K562 (cell line): ENCODE measurements at regions not wholly inside any gene's neighbourhood (a gene's known extent, or its start where the extent isn't known, plus 50 kb on each side); places are given as distances from the start of the nearest gene placed in this dataset.

Source experiments
- ATAC-seq: fragments of 200-7000 bp; cut with Tn5 transposase; 3 replicates; pipeline ENCODE4 v1.9.1; 2020; ENCODE audit warnings: moderate library complexity
- BruUV-seq: library from RNA; stranded (reverse); fragments of 400-500 nt; replicated peaks from 2 replicates; lab custom pipeline; 2021; lab: Mats Ljungman, UMichigan
- CTCF ChIA-PET: fragments of 300-600 bp; formaldehyde crosslinking; extraction: SDS; loops from one replicate; lab custom pipeline; 2021; ENCODE audit warnings: low intra/inter-chr PET ratio; lab: Yijun Ruan, JAX
- POLR2A ChIA-PET: fragments of 300-600, 350-650 bp; sonication (Branson Sonifier 250); formaldehyde crosslinking; extraction: SDS; loops from one replicate; lab custom pipeline; 2021; ENCODE audit warnings: antibody characterized with exemption, inconsistent platforms; lab: Yijun Ruan, JAX
- DNase-seq, 4 experiments: peaks; one replicate each; pipeline versions ENCODE4 v3.0.0 to v3.0.0-alpha.2; 2011 to 2018; ENCODE audit warnings: low spot score in 3 of 4, mixed read lengths in 3 of 4; ENCODE audit errors: extremely low read depth in 1 of 4
- FAIRE-seq: peaks from 2 replicates; lab custom pipeline; 2011; peaks lifted over from hg19 to GRCh38; lab: Jason Lieb, UNC
- H2AFZ ChIP-seq: 2 replicates; pipeline ENCODE4 v1.6.0; 2011; ENCODE audit warnings: low read depth, low read length, control low read depth, inconsistent platforms
- H3K27ac ChIP-seq: fragments of 200-600 bp; 3 replicates; pipeline ENCODE4 v1.8.0; 2011; ENCODE audit warnings: low read depth, mild to moderate bottlenecking, control low read depth, inconsistent platforms, low read length, moderate library complexity, mixed read lengths; ENCODE audit errors: extremely low read depth
- H3K27me3 ChIP-seq, 2 experiments: fragments of 300-600 bp in 1 of 2; 2 replicates in 1 of 2; 3 replicates in 1 of 2; pipeline versions ENCODE4 v1.6.0 to v1.8.0; 2011; ENCODE audit warnings: inconsistent platforms in 2 of 2, low read length in 2 of 2, mild to moderate bottlenecking in 1 of 2, mixed read lengths in 1 of 2, moderate library complexity in 1 of 2; ENCODE audit not compliant: control insufficient read depth in 2 of 2, insufficient read depth in 2 of 2
- H3K36me3 ChIP-seq: fragments of 300-600 bp; 3 replicates; pipeline ENCODE4 v1.8.0; 2011; ENCODE audit warnings: mild to moderate bottlenecking, low read length, inconsistent platforms; ENCODE audit not compliant: control insufficient read depth, insufficient read depth
- H3K4me1 ChIP-seq, 2 experiments: fragments of 200-600 bp in 1 of 2; replicated peaks in 1 of 2; 2 replicates in 1 of 2; 3 replicates in 1 of 2; pipeline versions ENCODE4 v1.5.1 to v1.8.0; 2011; ENCODE audit warnings: inconsistent platforms in 2 of 2, low read length in 2 of 2, mild to moderate bottlenecking in 1 of 2, mixed read lengths in 1 of 2, moderate library complexity in 1 of 2; ENCODE audit not compliant: control insufficient read depth in 2 of 2, insufficient read depth in 2 of 2
- H3K4me2 ChIP-seq: 2 replicates; pipeline ENCODE4 v1.6.1; 2011; ENCODE audit warnings: low read length, control low read depth, inconsistent platforms, mixed read lengths; ENCODE audit not compliant: insufficient read depth
- H3K4me3 ChIP-seq: fragments of 200-600 bp; sonication (generic), shearing (Covaris generic); 2 replicates; pipeline ENCODE4 v1.5.1; 2016; ENCODE audit warnings: control low read depth, inconsistent platforms
- H3K79me2 ChIP-seq: fragments of 200-600 bp; 3 replicates; pipeline ENCODE4 v1.8.0; 2011; ENCODE audit warnings: low read length, inconsistent platforms; ENCODE audit not compliant: control insufficient read depth, insufficient read depth
- H3K9ac ChIP-seq, 2 experiments: 2 replicates each; pipeline versions ENCODE4 v1.6.0 to v1.6.1; 2011; ENCODE audit warnings: low read depth in 2 of 2, low read length in 2 of 2, control low read depth in 1 of 2, inconsistent platforms in 1 of 2, mild to moderate bottlenecking in 1 of 2, mixed read lengths in 1 of 2; ENCODE audit not compliant: insufficient read depth in 1 of 2
- H3K9me1 ChIP-seq: one replicate; pipeline ENCODE4 v1.6.0; 2011; ENCODE audit warnings: inconsistent platforms, mild to moderate bottlenecking, low read length, moderate library complexity; ENCODE audit not compliant: control insufficient read depth, insufficient read depth
- H3K9me3 ChIP-seq: replicated peaks from 2 replicates; pipeline ENCODE4 v1.5.1; 2011; ENCODE audit warnings: low read depth, low read length, inconsistent platforms; ENCODE audit not compliant: control insufficient read depth, insufficient read depth
- H4K20me1 ChIP-seq: replicated peaks from 2 replicates; pipeline ENCODE4 v1.6.1; 2011; ENCODE audit warnings: low read length, inconsistent platforms, mixed read lengths; ENCODE audit not compliant: control insufficient read depth, insufficient read depth
- ELF1 ChIP-seq: fragments of 200-800 bp; sonication (Bioruptor generic); IDR thresholded peaks from 2 replicates; pipeline ENCODE4 v1.6.1; 2016; ENCODE audit warnings: missing genetic modification characterization, missing compliant biosample characterization
- ZBTB17 ChIP-seq: fragments of 450-650 bp; formaldehyde crosslinking; IDR thresholded peaks from 2 replicates; pipeline ENCODE4 v1.4.0; 2020; ENCODE audit warnings: mild to moderate bottlenecking
- WGBS: fragments of 100-300 bp; shearing (Covaris generic); methylation state at CpG from one replicate; pipeline ENCODE4 v1.1.6; 2016; ENCODE audit warnings: low coverage, mixed read lengths; ENCODE audit not compliant: insufficient coverage; ENCODE audit errors: missing lambda C conversion rate; 5-methylcytosine and 5-hydroxymethylcytosine counted together
- in situ Hi-C: fragments of 300-500 bp; cut with MboI; formaldehyde crosslinking; loops from 4 replicates; pipeline ENCODE4 v1.15.0; 2018; ENCODE audit warnings: inconsistent platforms, mixed read lengths
- intact Hi-C: fragments of 100-400 bp; cut with micrococcal nuclease; formaldehyde crosslinking; loops from 2 replicates; pipeline ENCODE4 v1.14.2; 2022
- TF ChIP-seq, protein P1 (sequence below): fragments of 200-800 bp; sonication (Bioruptor generic); IDR thresholded peaks from 2 replicates; pipeline ENCODE4 v1.6.1; 2016; ENCODE audit warnings: missing genetic modification characterization, missing compliant biosample characterization

DNA sequence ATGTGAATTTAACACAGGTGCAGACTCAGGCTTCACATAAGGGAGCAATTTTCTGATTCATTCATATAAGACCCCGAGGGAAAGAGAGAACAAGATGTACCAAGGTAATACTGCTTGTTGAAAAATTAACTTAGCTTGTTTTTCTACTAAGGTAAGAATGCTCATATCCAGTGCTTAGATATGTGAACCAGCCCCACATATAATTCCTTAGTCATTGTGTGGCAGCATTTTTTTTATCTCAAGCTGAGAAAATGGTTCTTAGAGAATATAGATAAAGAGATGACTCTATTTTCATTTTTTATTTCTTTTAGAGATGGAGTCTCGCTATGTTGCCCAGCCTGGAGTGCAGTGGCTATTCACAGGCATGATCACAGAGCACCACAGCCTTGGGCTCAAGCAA lies 121.8 kb upstream of the SEM1 start:
- no peaks in the 10 kb centered on the region for H3K79me2 ChIP-seq
- 0% methylated on average over 2 of the region's 2 CpGs for WGBS
- H3K4me3 ChIP-seq: no peak overlapping the region
- H3K36me3 ChIP-seq: no peaks in the 10 kb centered on the region
- ChIA-PET CTCF (no interaction called here), POLR2A (no interaction called here)
- ATAC-seq: no peak
- no peaks in the 10 kb centered on the region for H3K9me3 ChIP-seq
- no peak overlapping the region for H3K27ac ChIP-seq
- BruUV-seq: no TSS peak
- H3K9ac ChIP-seq: no peak overlapping the region
- no peak overlapping the region for H2AFZ ChIP-seq
- intact Hi-C loops: no loop called here
- no peaks in the 10 kb centered on the region for H3K9me1 ChIP-seq
- FAIRE-seq: no peak
- no peaks in the 10 kb centered on the region for H3K4me1 ChIP-seq
- no peak for DNase-seq
- in situ Hi-C loops: no loop called here
- no peaks in the 10 kb centered on the region for H4K20me1 ChIP-seq
- TF ChIP-seq ZBTB17 (CRISPR knock-in tag): no peak
- TF ChIP-seq, protein P1, sequence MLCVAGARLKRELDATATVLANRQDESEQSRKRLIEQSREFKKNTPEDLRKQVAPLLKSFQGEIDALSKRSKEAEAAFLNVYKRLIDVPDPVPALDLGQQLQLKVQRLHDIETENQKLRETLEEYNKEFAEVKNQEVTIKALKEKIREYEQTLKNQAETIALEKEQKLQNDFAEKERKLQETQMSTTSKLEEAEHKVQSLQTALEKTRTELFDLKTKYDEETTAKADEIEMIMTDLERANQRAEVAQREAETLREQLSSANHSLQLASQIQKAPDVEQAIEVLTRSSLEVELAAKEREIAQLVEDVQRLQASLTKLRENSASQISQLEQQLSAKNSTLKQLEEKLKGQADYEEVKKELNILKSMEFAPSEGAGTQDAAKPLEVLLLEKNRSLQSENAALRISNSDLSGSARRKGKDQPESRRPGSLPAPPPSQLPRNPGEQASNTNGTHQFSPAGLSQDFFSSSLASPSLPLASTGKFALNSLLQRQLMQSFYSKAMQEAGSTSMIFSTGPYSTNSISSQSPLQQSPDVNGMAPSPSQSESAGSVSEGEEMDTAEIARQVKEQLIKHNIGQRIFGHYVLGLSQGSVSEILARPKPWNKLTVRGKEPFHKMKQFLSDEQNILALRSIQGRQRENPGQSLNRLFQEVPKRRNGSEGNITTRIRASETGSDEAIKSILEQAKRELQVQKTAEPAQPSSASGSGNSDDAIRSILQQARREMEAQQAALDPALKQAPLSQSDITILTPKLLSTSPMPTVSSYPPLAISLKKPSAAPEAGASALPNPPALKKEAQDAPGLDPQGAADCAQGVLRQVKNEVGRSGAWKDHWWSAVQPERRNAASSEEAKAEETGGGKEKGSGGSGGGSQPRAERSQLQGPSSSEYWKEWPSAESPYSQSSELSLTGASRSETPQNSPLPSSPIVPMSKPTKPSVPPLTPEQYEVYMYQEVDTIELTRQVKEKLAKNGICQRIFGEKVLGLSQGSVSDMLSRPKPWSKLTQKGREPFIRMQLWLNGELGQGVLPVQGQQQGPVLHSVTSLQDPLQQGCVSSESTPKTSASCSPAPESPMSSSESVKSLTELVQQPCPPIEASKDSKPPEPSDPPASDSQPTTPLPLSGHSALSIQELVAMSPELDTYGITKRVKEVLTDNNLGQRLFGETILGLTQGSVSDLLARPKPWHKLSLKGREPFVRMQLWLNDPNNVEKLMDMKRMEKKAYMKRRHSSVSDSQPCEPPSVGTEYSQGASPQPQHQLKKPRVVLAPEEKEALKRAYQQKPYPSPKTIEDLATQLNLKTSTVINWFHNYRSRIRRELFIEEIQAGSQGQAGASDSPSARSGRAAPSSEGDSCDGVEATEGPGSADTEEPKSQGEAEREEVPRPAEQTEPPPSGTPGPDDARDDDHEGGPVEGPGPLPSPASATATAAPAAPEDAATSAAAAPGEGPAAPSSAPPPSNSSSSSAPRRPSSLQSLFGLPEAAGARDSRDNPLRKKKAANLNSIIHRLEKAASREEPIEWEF (CRISPR knock-in tag): no peak
- TF ChIP-seq ELF1 (tag): no peak
- TF ChIP-seq, all 486 proteins: peak for 0
- H3K27me3 ChIP-seq: no peaks in the 10 kb centered on the region
- H3K4me2 ChIP-seq: no peak overlapping the region
